Nucleus accumbens (tissue), 56 donors: ENCODE measurements at regions not wholly inside any gene's neighbourhood (a gene's known extent, or its start where the extent isn't known, plus 50 kb on each side); places are given as distances from the start of the nearest gene placed in this dataset.

ENCODE experiments used
- DNase-seq, 56 donors: peaks; one replicate each; lab custom pipeline; 2025; lab: John Stamatoyannopoulos, UW

GRCh38 chr6:170180671-170181337 lies 110.1 kb downstream of the DLL1 start:
- DNase-seq: no peak

- no peak for DNase-seq
Measured at GRCh38 chr6:170179616-170180324, 111.1 kb downstream of the DLL1 start.

GRCh38 chr6:170178561-170179477 lies 112.1 kb downstream of the DLL1 start:
- DNase-seq: no peak

- no peak for DNase-seq
Measured at GRCh38 chr6:170177772-170178560, 112.9 kb downstream of the DLL1 start.

GRCh38 chr6:170176898-170177771 lies 113.7 kb downstream of the DLL1 start:
- DNase-seq: no peak

- no peak for DNase-seq
Measured at GRCh38 chr6:170176136-170176897, 114.6 kb downstream of the DLL1 start.

- no peak for DNase-seq
Measured at GRCh38 chr6:170175644-170176135, 115.2 kb downstream of the DLL1 start.

GRCh38 chr6:170174771-170175643 lies 115.9 kb downstream of the DLL1 start:
- no peak for DNase-seq

GRCh38 chr6:170174124-170174770 lies 116.6 kb downstream of the DLL1 start:
- DNase-seq: peak in 9 of 56 donors; percentile 13 to 33 (median 29)

GRCh38 chr6:170173335-170173881 lies 117.5 kb downstream of the DLL1 start:
- no peak for DNase-seq

- no peak for DNase-seq
Measured at GRCh38 chr6:170172825-170173256, 118.0 kb downstream of the DLL1 start.

GRCh38 chr6:170172392-170172791 lies 118.5 kb downstream of the DLL1 start:
- no peak for DNase-seq

GRCh38 chr6:170167657-170168159 lies 123.2 kb downstream of the DLL1 start:
- DNase-seq: no peak

- DNase-seq: no peak
Measured at GRCh38 chr6:170166511-170167122, 124.3 kb downstream of the DLL1 start.

- DNase-seq: no peak
Measured at GRCh38 chr6:170165471-170166117, 125.3 kb downstream of the DLL1 start.
